ENCODE measurements at regions not wholly inside any gene's neighbourhood (a gene's known extent, or its start where the extent isn't known, plus 50 kb on each side); places are given as distances from the start of the nearest gene placed in this dataset.

- DNase-seq, result no peak
Measured at GRCh38 chr9:26735160-26735559, 157.4 kb downstream of the CAAP1 start.

GRCh38 chr9:26729187-26729586, 163.4 kb downstream of the CAAP1 start:
- no peak for DNase-seq

- no peak for DNase-seq
Measured at GRCh38 chr9:26727471-26727870, 165.1 kb downstream of the CAAP1 start.

GRCh38 chr9:26725573-26725972, 167.0 kb downstream of the CAAP1 start:
- DNase-seq, result no peak

GRCh38 chr9:26723486-26723885, 169.1 kb downstream of the CAAP1 start:
- DNase-seq, result peak; percentile 12

- DNase-seq, result no peak
Measured at GRCh38 chr9:26722755-26723154, 169.8 kb downstream of the CAAP1 start.

- DNase-seq, result no peak
Measured at GRCh38 chr9:26710008-26710407, 182.6 kb downstream of the CAAP1 start.

- DNase-seq, result no peak
Measured at GRCh38 chr9:26706223-26706622, 186.4 kb downstream of the CAAP1 start.

GRCh38 chr9:26695298-26695622, 197.3 kb downstream of the CAAP1 start:
- DNase-seq, result no peak

- no peak for DNase-seq
Measured at GRCh38 chr9:26694381-26695297, 198.0 kb downstream of the CAAP1 start.

GRCh38 chr9:26689041-26689440, 203.6 kb downstream of the CAAP1 start:
- DNase-seq, result no peak

- DNase-seq, result no peak
Measured at GRCh38 chr9:26687421-26687820, 205.2 kb downstream of the CAAP1 start.

GRCh38 chr9:26685818-26686217, 206.8 kb downstream of the CAAP1 start:
- no peak for DNase-seq

GRCh38 chr9:26684029-26684428, 208.6 kb downstream of the CAAP1 start:
- DNase-seq, result no peak

GRCh38 chr9:26682796-26683496, 209.7 kb downstream of the CAAP1 start:
- no peak for DNase-seq

GRCh38 chr9:26682041-26682440, 210.6 kb downstream of the CAAP1 start:
- no peak for DNase-seq

- no peak for DNase-seq
Measured at GRCh38 chr9:26677965-26678706, 214.5 kb downstream of the CAAP1 start.

- no peak for DNase-seq
Measured at GRCh38 chr9:26675035-26675434, 217.6 kb downstream of the CAAP1 start.

- no peak for DNase-seq
Measured at GRCh38 chr9:26673261-26673660, 219.3 kb downstream of the CAAP1 start.

GRCh38 chr9:26669701-26670670, 222.6 kb downstream of the CAAP1 start:
- no peak for DNase-seq

GRCh38 chr9:26667882-26668281, 224.7 kb downstream of the CAAP1 start:
- no peak for DNase-seq

GRCh38 chr9:26665666-26666065, 226.9 kb downstream of the CAAP1 start:
- no peak for DNase-seq

Data from NCI-H1105 treated with DMSO at 0.1 percent for 48 hours (cell line).